H1 (cell line): ENCODE measurements at regions not wholly inside any gene's neighbourhood (a gene's known extent, or its start where the extent isn't known, plus 50 kb on each side); places are given as distances from the start of the nearest gene placed in this dataset.

ENCODE experiments used
- CTCF ChIA-PET: fragments of 300-600 bp; sonication (Branson Sonifier 250); formaldehyde crosslinking; loops from one replicate; lab custom pipeline; 2021; ENCODE audit not compliant: partially characterized antibody; lab: Charles Lee
- POLR2A ChIA-PET: fragments of 300-600 bp; sonication (Branson Sonifier 250); formaldehyde crosslinking; loops from one replicate; lab custom pipeline; 2021; ENCODE audit warnings: inconsistent platforms; ENCODE audit not compliant: partially characterized antibody; lab: Charles Lee
- DNase-seq, 2 experiments: peaks; one replicate each; pipeline versions ENCODE4 v3.0.0 to v3.0.0-alpha.2; 2010 to 2022; ENCODE audit warnings: low spot score in 2 of 2, low read depth in 1 of 2, mixed read lengths in 1 of 2
- FAIRE-seq: peaks from 2 replicates; lab custom pipeline; 2011; peaks lifted over from hg19 to GRCh38; lab: Jason Lieb, UNC
- H2AFZ ChIP-seq: 2 replicates; pipeline ENCODE4 v1.8.1; 2012; ENCODE audit warnings: low read length, inconsistent platforms
- H2AK5ac ChIP-seq: 2 replicates; pipeline ENCODE4 v1.6.1; 2013; ENCODE audit warnings: low read depth, low read length
- H2BK120ac ChIP-seq: replicated peaks from 2 replicates; pipeline ENCODE3; 2013; ENCODE audit warnings: low read depth, low read length, inconsistent platforms
- H2BK12ac ChIP-seq: 2 replicates; pipeline ENCODE4 v1.6.1; 2013; ENCODE audit warnings: low read depth, low read length
- H2BK15ac ChIP-seq: 2 replicates; pipeline ENCODE4 v1.6.1; 2013; ENCODE audit warnings: low read length
- H2BK20ac ChIP-seq: 2 replicates; pipeline ENCODE4 v1.6.1; 2013; ENCODE audit warnings: low read length
- H2BK5ac ChIP-seq: 2 replicates; pipeline ENCODE4 v1.6.1; 2013; ENCODE audit warnings: low read depth, low read length
- H3K14ac ChIP-seq: 2 replicates; pipeline ENCODE4 v1.6.1; 2013; ENCODE audit warnings: inconsistent platforms; ENCODE audit not compliant: insufficient read length
- H3K18ac ChIP-seq: 2 replicates; pipeline ENCODE4 v1.6.1; 2013; ENCODE audit warnings: low read length; ENCODE audit errors: extremely low read depth
- H3K23ac ChIP-seq: 2 replicates; pipeline ENCODE4 v1.6.1; 2013; ENCODE audit warnings: inconsistent platforms; ENCODE audit not compliant: insufficient read length
- H3K23me2 ChIP-seq: 2 replicates; pipeline ENCODE4 v1.6.1; 2013; ENCODE audit warnings: low read depth, low read length
- H3K27ac ChIP-seq: 2 replicates; pipeline ENCODE4 v1.6.1; 2011; ENCODE audit warnings: low read depth, low read length, inconsistent platforms
- H3K27me3 ChIP-seq, 4 experiments: replicated peaks in 1 of 4; 1 replicate in 1 of 4; 2 replicates in 3 of 4; pipeline versions ENCODE4 v1.6.1 to v1.8.1; 2011 to 2013; ENCODE audit warnings: low read length in 3 of 4, mild to moderate bottlenecking in 3 of 4, inconsistent platforms in 2 of 4, mixed read lengths in 2 of 4, moderate library complexity in 1 of 4; ENCODE audit not compliant: control insufficient read depth in 3 of 4, insufficient read depth in 3 of 4; ENCODE audit errors: extremely low read depth in 1 of 4
- H3K36me3 ChIP-seq, 4 experiments: 2 replicates each; pipeline versions ENCODE4 v1.6.1 to v1.8.1; 2011 to 2013; ENCODE audit warnings: mild to moderate bottlenecking in 4 of 4, low read length in 3 of 4, moderate library complexity in 2 of 4, control low read depth in 1 of 4, inconsistent platforms in 1 of 4; ENCODE audit not compliant: insufficient read depth in 4 of 4, control insufficient read depth in 2 of 4
- H3K4ac ChIP-seq: replicated peaks from 2 replicates; pipeline ENCODE3; 2013; ENCODE audit warnings: low read length, low read depth, mixed read lengths, inconsistent platforms; ENCODE audit not compliant: insufficient read length
- H3K4me1 ChIP-seq, 4 experiments: replicated peaks in 1 of 4; 1 replicate in 1 of 4; 2 replicates in 3 of 4; pipeline versions ENCODE4 v1.6.1 to v1.8.1; 2011 to 2013; ENCODE audit warnings: low read length in 3 of 4, inconsistent platforms in 2 of 4, mixed read lengths in 1 of 4; ENCODE audit not compliant: insufficient read depth in 4 of 4, control insufficient read depth in 3 of 4
- H3K4me2 ChIP-seq, 2 experiments: 2 replicates each; pipeline versions ENCODE4 v1.6.1 to v1.8.1; 2011 to 2013; ENCODE audit warnings: low read depth in 2 of 2, low read length in 2 of 2, control low read depth in 1 of 2, inconsistent platforms in 1 of 2, mild to moderate bottlenecking in 1 of 2; ENCODE audit not compliant: insufficient read depth in 1 of 2
- H3K4me3 ChIP-seq, 4 experiments: fragments of 200-600, 300-600 bp in 1 of 4; sonication (generic), shearing (Covaris generic), sonication (Bioruptor Twin) in 1 of 4; 2 replicates each; pipeline versions ENCODE4 v1.5.1 to v1.8.1; 2011 to 2016; ENCODE audit warnings: low read length in 4 of 4, low read depth in 3 of 4, control low read depth in 2 of 4, inconsistent platforms in 2 of 4, mild to moderate bottlenecking in 2 of 4, mixed read lengths in 1 of 4, moderate library complexity in 1 of 4; ENCODE audit not compliant: insufficient read depth in 2 of 4; ENCODE audit errors: extremely low read depth in 1 of 4
- H3K56ac ChIP-seq: replicated peaks from 2 replicates; pipeline ENCODE3; 2013; ENCODE audit warnings: low read depth, mild to moderate bottlenecking, mixed read lengths, low read length, inconsistent platforms; ENCODE audit not compliant: insufficient read length
- H3K79me1 ChIP-seq: 2 replicates; pipeline ENCODE4 v1.6.1; 2013; ENCODE audit warnings: low read depth, low read length, control low read depth
- H3K79me2 ChIP-seq, 2 experiments: 2 replicates each; pipeline versions ENCODE4 v1.6.1 to v1.8.1; 2012 to 2013; ENCODE audit warnings: low read length in 2 of 2, mild to moderate bottlenecking in 2 of 2, inconsistent platforms in 1 of 2; ENCODE audit not compliant: insufficient read depth in 2 of 2, control insufficient read depth in 1 of 2
- H3K9ac ChIP-seq, 4 experiments: replicated peaks in 1 of 4; 1 replicate in 1 of 4; 2 replicates in 3 of 4; pipeline versions ENCODE4 v1.6.1 to v1.8.1; 2011 to 2013; ENCODE audit warnings: low read depth in 3 of 4, low read length in 3 of 4, control low read depth in 2 of 4, mild to moderate bottlenecking in 2 of 4, moderate library complexity in 2 of 4, inconsistent platforms in 1 of 4; ENCODE audit errors: extremely low read depth in 1 of 4
- H3K9me3 ChIP-seq, 2 experiments: 2 replicates each; pipeline versions ENCODE4 v1.6.1 to v1.8.1; 2012 to 2013; ENCODE audit warnings: mild to moderate bottlenecking in 2 of 2, moderate library complexity in 2 of 2, control low read depth in 1 of 2, inconsistent platforms in 1 of 2, low read depth in 1 of 2, low read length in 1 of 2, mixed read lengths in 1 of 2; ENCODE audit not compliant: insufficient read depth in 2 of 2
- H4K20me1 ChIP-seq, 2 experiments: replicated peaks in 1 of 2; 2 replicates each; pipeline versions ENCODE3 to v1.8.1; 2011 to 2013; ENCODE audit warnings: inconsistent platforms in 2 of 2, low read length in 2 of 2, mild to moderate bottlenecking in 1 of 2; ENCODE audit not compliant: insufficient read depth in 2 of 2, control insufficient read depth in 1 of 2
- H4K5ac ChIP-seq: 2 replicates; pipeline ENCODE4 v1.6.1; 2013; ENCODE audit warnings: low read length, low read depth, mixed read lengths, inconsistent platforms; ENCODE audit not compliant: insufficient read length
- H4K8ac ChIP-seq: 2 replicates; pipeline ENCODE4 v1.8.0; 2013; ENCODE audit warnings: mild to moderate bottlenecking, moderate library complexity, low read length, inconsistent platforms; ENCODE audit not compliant: insufficient read depth; ENCODE audit errors: extremely low read depth
- H4K91ac ChIP-seq: replicated peaks from 2 replicates; pipeline ENCODE3; 2013; ENCODE audit warnings: low read length, mixed read lengths, inconsistent platforms; ENCODE audit not compliant: insufficient read length
- ATF2 ChIP-seq: IDR thresholded peaks from 2 replicates; pipeline ENCODE4 v1.6.1; 2012; ENCODE audit warnings: low read length, inconsistent platforms
- CBX8 ChIP-seq: fragments of 300-800, 300-1000 bp; sonication (generic); IDR thresholded peaks from 2 replicates; pipeline ENCODE4 v1.7.1; 2016; ENCODE audit warnings: low read depth, low read length, borderline replicate concordance
- CHD1 ChIP-seq: IDR thresholded peaks from 2 replicates; pipeline ENCODE4 v1.6.1; 2012; ENCODE audit warnings: low read depth, low read length, improper control_type of control experiment
- CREB1 ChIP-seq: IDR thresholded peaks from 2 replicates; pipeline ENCODE4 v1.6.1; 2012; ENCODE audit warnings: inconsistent platforms
- CTCF ChIP-seq, 3 experiments: IDR thresholded peaks; 1 replicate in 2 of 3; 2 replicates in 1 of 3; pipeline versions ENCODE4 v1.5.1 to v1.6.1; 2011; ENCODE audit warnings: low read length in 3 of 3, mild to moderate bottlenecking in 3 of 3, inconsistent platforms in 2 of 3, low read depth in 1 of 3, moderate library complexity in 1 of 3; ENCODE audit not compliant: insufficient read depth in 1 of 3; ENCODE audit errors: control extremely low read depth in 1 of 3
- EGR1 ChIP-seq: IDR thresholded peaks from 2 replicates; pipeline ENCODE4 v1.6.1; 2011; ENCODE audit warnings: low read depth, low read length, borderline replicate concordance
- KDM4A ChIP-seq: IDR thresholded peaks from one replicate; pipeline ENCODE4 v1.7.1; 2012; ENCODE audit warnings: low read depth, mild to moderate bottlenecking, moderate library complexity, low read length, inconsistent platforms; ENCODE audit not compliant: severe bottlenecking
- POLR2AphosphoS5 ChIP-seq: IDR thresholded peaks from 2 replicates; pipeline ENCODE4 v1.6.1; 2011; ENCODE audit warnings: low read depth, low read length
- RNF2 ChIP-seq: fragments of 200-900, 300-1000 bp; sonication (generic); IDR thresholded peaks from 2 replicates; pipeline ENCODE4 v1.7.1; 2016; ENCODE audit warnings: borderline replicate concordance, low read depth, mild to moderate bottlenecking, antibody characterized with exemption, low read length; ENCODE audit not compliant: poor library complexity, severe bottlenecking; ENCODE audit errors: missing control alignments
- ZNF274 ChIP-seq: IDR thresholded peaks from 2 replicates; pipeline ENCODE4 v1.7.0; 2012; ENCODE audit warnings: low read length, borderline replicate concordance; ENCODE audit errors: extremely low read depth
- WGBS, 2 experiments: shearing (Covaris generic) in 1 of 2; methylation state at CpG; one replicate each; pipeline versions ENCODE4 v1.1.6 to v1.1.7; 2013 to 2015; ENCODE audit warnings: low lambda C conversion rate in 2 of 2, mixed read lengths in 2 of 2, inconsistent platforms in 1 of 2, low coverage in 1 of 2, missing lambda C conversion rate in 1 of 2; ENCODE audit not compliant: insufficient replicate concordance in 2 of 2, insufficient coverage in 1 of 2, insufficient read length in 1 of 2; ENCODE audit errors: extremely low coverage in 1 of 2, missing lambda C conversion rate in 1 of 2; 5-methylcytosine and 5-hydroxymethylcytosine counted together

- Histone ChIP-seq H2BK20ac (no peak overlapping the region), H2BK5ac (no peak overlapping the region), H3K4me1 (no peaks in the 10 kb centered on the region; a peak in 1 of 7 replicates), H3K79me2 (no peaks in the 10 kb centered on the region), H3K14ac (no peak overlapping the region), H3K9me3 (no peaks in the 10 kb centered on the region), H3K36me3 (no peaks in the 10 kb centered on the region), H2AK5ac (no peak overlapping the region), H3K27me3 (no peaks in the 10 kb centered on the region), H3K4ac (no peak overlapping the region), H2BK15ac (no peak overlapping the region), H4K20me1 (no peaks in the 10 kb centered on the region), H4K8ac (no peak overlapping the region), H3K79me1 (no peaks in the 10 kb centered on the region), H4K5ac (no peak overlapping the region), H3K9ac (no peak overlapping the region), H3K23ac (no peak overlapping the region), H3K4me3 (no peak overlapping the region), H4K91ac (no peak overlapping the region), H3K56ac (no peak overlapping the region), H2BK120ac (no peak overlapping the region), H3K27ac (no peak overlapping the region), H3K23me2 (no peaks in the 10 kb centered on the region), H2BK12ac (no peak overlapping the region), H3K4me2 (no peak overlapping the region), H2AFZ (peak overlapping the region; percentile 92), H3K18ac (no peak overlapping the region)
- DNase-seq (no peak), FAIRE-seq (no peak)
- ChIA-PET POLR2A (no interaction called here), CTCF (interaction anchor here (0.6 to 2.2 kb wide), 2 partner anchors 18 to 697 kb away, joined by 5 to 8 read pairs; no protein-coding TSS in a partner anchor)
- WGBS, 2 experiments: 90% methylated on average over 2 of the region's 2 CpGs; no CpG with 5 or more reads in 1 of the 2 experiments
- no peak for TF ChIP-seq EGR1
- TF ChIP-seq CREB1: no peak
- TF ChIP-seq CBX8: no peak
- TF ChIP-seq ATF2: no peak
- TF ChIP-seq POLR2AphosphoS5: no peak
- no peak for TF ChIP-seq ZNF274
- no peak for TF ChIP-seq CTCF (IDR thresholded peaks at IDR 0.05; ENCODE audit: control extremely low read depth in 1 of 3, insufficient read depth in 1 of 3, low read depth in 1 of 3, low read length in 3 of 3)
- no peak for TF ChIP-seq RNF2
- no peak for TF ChIP-seq CHD1
- TF ChIP-seq KDM4A: no peak
These were observed 81.1 kb upstream of the ADAMTS19 start for GRCh38 chr5:129378961-129379360.
